Fibroblast of lung (primary cell): ENCODE measurements at regions not wholly inside any gene's neighbourhood (a gene's known extent, or its start where the extent isn't known, plus 50 kb on each side); places are given as distances from the start of the nearest gene placed in this dataset.

ENCODE experiments used
- DNase-seq, 2 donors: peaks; one replicate each; pipeline versions ENCODE4 v3.0.0 to v3.0.0-alpha.2; 2010; ENCODE audit warnings: low read depth in 2 of 2
- H2AFZ ChIP-seq: 2 replicates; pipeline ENCODE4 v1.5.1; 2012; ENCODE audit warnings: low read length, control low read depth, inconsistent platforms
- H3K27ac ChIP-seq: 2 replicates; pipeline ENCODE4 v1.5.1; 2011; ENCODE audit warnings: low read length, control low read depth; ENCODE audit not compliant: insufficient read depth
- H3K27me3 ChIP-seq: 2 replicates; pipeline ENCODE4 v1.5.1; 2011; ENCODE audit warnings: mild to moderate bottlenecking, low read length; ENCODE audit not compliant: control insufficient read depth, insufficient read depth
- H3K36me3 ChIP-seq: 2 replicates; pipeline ENCODE4 v1.5.1; 2011; ENCODE audit warnings: low read length; ENCODE audit not compliant: control insufficient read depth, insufficient read depth
- H3K4me1 ChIP-seq: 2 replicates; pipeline ENCODE4 v1.5.1; 2011; ENCODE audit warnings: low read length; ENCODE audit not compliant: control insufficient read depth, insufficient read depth; ENCODE audit errors: extremely low read depth
- H3K4me2 ChIP-seq: 2 replicates; pipeline ENCODE4 v1.5.1; 2011; ENCODE audit warnings: low read length, control low read depth; ENCODE audit not compliant: insufficient read depth; ENCODE audit errors: extremely low read depth
- H3K4me3 ChIP-seq, 4 experiments: fragments of 200-600 bp in 1 of 4; sonication (generic) in 1 of 4; replicated peaks in 1 of 4; 2 replicates each; pipeline ENCODE4 v1.5.1; 2011 to 2016; ENCODE audit warnings: low read length in 4 of 4, low read depth in 3 of 4, mild to moderate bottlenecking in 3 of 4, control low read depth in 2 of 4, inconsistent platforms in 1 of 4, mixed read lengths in 1 of 4; ENCODE audit not compliant: insufficient read depth in 1 of 4; ENCODE audit errors: control extremely low read depth in 1 of 4
- H3K79me2 ChIP-seq: 2 replicates; pipeline ENCODE4 v1.5.1; 2012; ENCODE audit warnings: mild to moderate bottlenecking, low read length, inconsistent platforms; ENCODE audit not compliant: control insufficient read depth, insufficient read depth
- H3K9ac ChIP-seq: 2 replicates; pipeline ENCODE4 v1.5.1; 2011; ENCODE audit warnings: mild to moderate bottlenecking, low read length, control low read depth; ENCODE audit not compliant: insufficient read depth
- H3K9me3 ChIP-seq: 2 replicates; pipeline ENCODE4 v1.5.1; 2012; ENCODE audit warnings: low read depth, low read length; ENCODE audit not compliant: control insufficient read depth, insufficient read depth
- H4K20me1 ChIP-seq: 2 replicates; pipeline ENCODE4 v1.5.1; 2011; ENCODE audit warnings: low read length; ENCODE audit not compliant: control insufficient read depth, insufficient read depth; ENCODE audit errors: extremely low read depth
- CTCF ChIP-seq, 2 donors: IDR thresholded peaks in 1 of 2; conservative IDR thresholded peaks in 1 of 2; 1 replicate in 1 of 2; 2 replicates in 1 of 2; pipeline ENCODE4 v1.5.1; 2011 to 2012; ENCODE audit warnings: low read length in 2 of 2, control low read depth in 1 of 2, inconsistent platforms in 1 of 2, low read depth in 1 of 2, mild to moderate bottlenecking in 1 of 2
- EZH2 ChIP-seq: IDR thresholded peaks from 2 replicates; pipeline ENCODE4 v1.5.1; 2012; ENCODE audit warnings: low read length, control low read depth, mild to moderate bottlenecking; ENCODE audit errors: missing control alignments

DNA sequence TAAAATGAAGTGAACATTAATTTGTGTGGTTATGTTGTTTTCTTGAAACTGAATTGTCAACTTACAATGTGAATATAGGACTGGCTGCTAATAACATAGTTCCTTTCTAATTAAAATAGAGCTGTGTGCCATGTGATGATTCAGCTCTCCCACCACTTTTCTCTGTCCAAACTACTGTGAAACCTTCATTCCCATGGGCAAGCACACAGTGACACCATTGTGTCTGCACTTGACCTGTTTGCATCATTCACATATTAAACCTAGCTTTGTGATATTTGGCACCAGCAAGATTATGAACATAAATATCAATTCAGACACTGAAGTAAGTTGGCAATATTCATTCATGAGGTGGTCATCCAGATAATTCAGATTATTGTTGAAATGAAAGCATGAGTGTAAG is 78.8 kb upstream of the TCF12 start:
- H3K27me3 ChIP-seq: no peaks in the 10 kb centered on the region
- no peaks in the 10 kb centered on the region for H4K20me1 ChIP-seq
- no peaks in the 10 kb centered on the region for H3K36me3 ChIP-seq
- H2AFZ ChIP-seq: no peak overlapping the region
- TF ChIP-seq CTCF (conservative IDR thresholded peaks at IDR 0.05 in 1 of 2, IDR thresholded peaks at IDR 0.05 in 1 of 2; ENCODE audit: low read depth in 1 of 2, low read length in 2 of 2) (no peak), EZH2 (no peak)
- H3K4me1 ChIP-seq: no peaks in the 10 kb centered on the region
- no peak overlapping the region for H3K9ac ChIP-seq
- no peak overlapping the region for H3K4me3 ChIP-seq
- H3K27ac ChIP-seq: no peak overlapping the region
- no peaks in the 10 kb centered on the region for H3K79me2 ChIP-seq
- DNase-seq: no peak
- no peaks in the 10 kb centered on the region for H3K9me3 ChIP-seq
- H3K4me2 ChIP-seq: no peak overlapping the region

GRCh38 chr15:56839099-56839498 is 79.3 kb upstream of the TCF12 start:
- Histone ChIP-seq H3K36me3 (no peaks in the 10 kb centered on the region), H3K9ac (no peak overlapping the region), H2AFZ (no peak overlapping the region), H3K4me2 (no peak overlapping the region), H3K79me2 (no peaks in the 10 kb centered on the region), H4K20me1 (no peaks in the 10 kb centered on the region), H3K9me3 (no peaks in the 10 kb centered on the region), H3K4me1 (no peaks in the 10 kb centered on the region), H3K4me3 (no peak overlapping the region), H3K27ac (no peak overlapping the region), H3K27me3 (no peaks in the 10 kb centered on the region)
- TF ChIP-seq EZH2 (no peak), CTCF (conservative IDR thresholded peaks at IDR 0.05 in 1 of 2, IDR thresholded peaks at IDR 0.05 in 1 of 2; ENCODE audit: low read depth in 1 of 2, low read length in 2 of 2) (no peak)
- DNase-seq: no peak

GRCh38 chr15:56838085-56838484 is 80.4 kb upstream of the TCF12 start:
- H2AFZ ChIP-seq: no peak overlapping the region
- H3K4me1 ChIP-seq: no peaks in the 10 kb centered on the region
- no peaks in the 10 kb centered on the region for H3K27me3 ChIP-seq
- TF ChIP-seq CTCF (conservative IDR thresholded peaks at IDR 0.05 in 1 of 2, IDR thresholded peaks at IDR 0.05 in 1 of 2; ENCODE audit: low read depth in 1 of 2, low read length in 2 of 2) (no peak), EZH2 (no peak)
- no peak overlapping the region for H3K4me2 ChIP-seq
- H4K20me1 ChIP-seq: no peaks in the 10 kb centered on the region
- H3K9ac ChIP-seq: no peak overlapping the region
- DNase-seq: no peak
- no peaks in the 10 kb centered on the region for H3K9me3 ChIP-seq
- H3K36me3 ChIP-seq: no peaks in the 10 kb centered on the region
- no peak overlapping the region for H3K27ac ChIP-seq
- no peaks in the 10 kb centered on the region for H3K79me2 ChIP-seq
- H3K4me3 ChIP-seq: no peak overlapping the region
